Mammary epithelial cell (primary cell): ENCODE measurements at regions not wholly inside any gene's neighbourhood (a gene's known extent, or its start where the extent isn't known, plus 50 kb on each side); places are given as distances from the start of the nearest gene placed in this dataset.

Experiments
- EZH2 ChIP-seq: IDR thresholded peaks from 2 replicates; pipeline ENCODE4 v1.6.1; 2012; ENCODE audit warnings: low read length, inconsistent platforms, borderline replicate concordance
- TF ChIP-seq, protein P1 (sequence below), 2 donors: IDR thresholded peaks in 1 of 2; conservative IDR thresholded peaks in 1 of 2; 2 replicates each; pipeline ENCODE4 v1.5.1; 2011 to 2012; ENCODE audit warnings: inconsistent platforms in 2 of 2, low read length in 2 of 2, mild to moderate bottlenecking in 2 of 2, control low read depth in 1 of 2, low read depth in 1 of 2; ENCODE audit not compliant: insufficient read depth in 1 of 2; ENCODE audit errors: extremely low read depth in 1 of 2

DNA sequence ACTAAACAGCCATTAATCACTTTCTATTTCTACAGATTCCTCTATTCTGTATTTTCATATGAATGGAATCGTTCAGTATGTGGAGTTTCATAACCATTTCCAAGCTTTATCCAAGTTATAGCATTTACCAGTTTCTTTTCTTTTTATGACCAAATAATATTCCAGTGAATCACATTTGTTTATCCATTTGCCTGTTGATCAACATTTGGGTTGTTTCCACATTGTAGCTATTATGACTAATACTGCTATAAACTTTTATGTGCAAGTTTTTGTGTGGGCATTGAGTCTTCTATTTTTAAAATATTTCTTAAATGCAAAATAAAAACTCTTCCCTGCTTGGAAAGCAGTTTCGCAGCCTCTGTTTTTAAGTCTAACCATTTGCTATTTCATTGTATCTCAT lies 336.4 kb upstream of the OPRM1 start:
- TF ChIP-seq, protein P1, sequence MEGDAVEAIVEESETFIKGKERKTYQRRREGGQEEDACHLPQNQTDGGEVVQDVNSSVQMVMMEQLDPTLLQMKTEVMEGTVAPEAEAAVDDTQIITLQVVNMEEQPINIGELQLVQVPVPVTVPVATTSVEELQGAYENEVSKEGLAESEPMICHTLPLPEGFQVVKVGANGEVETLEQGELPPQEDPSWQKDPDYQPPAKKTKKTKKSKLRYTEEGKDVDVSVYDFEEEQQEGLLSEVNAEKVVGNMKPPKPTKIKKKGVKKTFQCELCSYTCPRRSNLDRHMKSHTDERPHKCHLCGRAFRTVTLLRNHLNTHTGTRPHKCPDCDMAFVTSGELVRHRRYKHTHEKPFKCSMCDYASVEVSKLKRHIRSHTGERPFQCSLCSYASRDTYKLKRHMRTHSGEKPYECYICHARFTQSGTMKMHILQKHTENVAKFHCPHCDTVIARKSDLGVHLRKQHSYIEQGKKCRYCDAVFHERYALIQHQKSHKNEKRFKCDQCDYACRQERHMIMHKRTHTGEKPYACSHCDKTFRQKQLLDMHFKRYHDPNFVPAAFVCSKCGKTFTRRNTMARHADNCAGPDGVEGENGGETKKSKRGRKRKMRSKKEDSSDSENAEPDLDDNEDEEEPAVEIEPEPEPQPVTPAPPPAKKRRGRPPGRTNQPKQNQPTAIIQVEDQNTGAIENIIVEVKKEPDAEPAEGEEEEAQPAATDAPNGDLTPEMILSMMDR (conservative IDR thresholded peaks at IDR 0.05 in 1 of 2, IDR thresholded peaks at IDR 0.05 in 1 of 2; ENCODE audit: extremely low read depth in 1 of 2, insufficient read depth in 1 of 2, low read depth in 1 of 2, low read length in 2 of 2): no peak
- TF ChIP-seq EZH2: no peak
